H1 (cell line): ENCODE measurements at regions not wholly inside any gene's neighbourhood (a gene's known extent, or its start where the extent isn't known, plus 50 kb on each side); places are given as distances from the start of the nearest gene placed in this dataset.

Experiments
- CTCF ChIA-PET: fragments of 300-600 bp; sonication (Branson Sonifier 250); formaldehyde crosslinking; loops from one replicate; lab custom pipeline; 2021; ENCODE audit not compliant: partially characterized antibody; lab: Charles Lee
- POLR2A ChIA-PET: fragments of 300-600 bp; sonication (Branson Sonifier 250); formaldehyde crosslinking; loops from one replicate; lab custom pipeline; 2021; ENCODE audit warnings: inconsistent platforms; ENCODE audit not compliant: partially characterized antibody; lab: Charles Lee
- DNase-seq, 2 experiments: peaks; one replicate each; pipeline versions ENCODE4 v3.0.0 to v3.0.0-alpha.2; 2010 to 2022; ENCODE audit warnings: low spot score in 2 of 2, low read depth in 1 of 2, mixed read lengths in 1 of 2
- FAIRE-seq: peaks from 2 replicates; lab custom pipeline; 2011; peaks lifted over from hg19 to GRCh38; lab: Jason Lieb, UNC
- H2AFZ ChIP-seq: 2 replicates; pipeline ENCODE4 v1.8.1; 2012; ENCODE audit warnings: low read length, inconsistent platforms
- H2AK5ac ChIP-seq: 2 replicates; pipeline ENCODE4 v1.6.1; 2013; ENCODE audit warnings: low read depth, low read length
- H2BK120ac ChIP-seq: replicated peaks from 2 replicates; pipeline ENCODE3; 2013; ENCODE audit warnings: low read depth, low read length, inconsistent platforms
- H2BK12ac ChIP-seq: 2 replicates; pipeline ENCODE4 v1.6.1; 2013; ENCODE audit warnings: low read depth, low read length
- H2BK15ac ChIP-seq: 2 replicates; pipeline ENCODE4 v1.6.1; 2013; ENCODE audit warnings: low read length
- H2BK20ac ChIP-seq: 2 replicates; pipeline ENCODE4 v1.6.1; 2013; ENCODE audit warnings: low read length
- H2BK5ac ChIP-seq: 2 replicates; pipeline ENCODE4 v1.6.1; 2013; ENCODE audit warnings: low read depth, low read length
- H3K14ac ChIP-seq: 2 replicates; pipeline ENCODE4 v1.6.1; 2013; ENCODE audit warnings: inconsistent platforms; ENCODE audit not compliant: insufficient read length
- H3K18ac ChIP-seq: 2 replicates; pipeline ENCODE4 v1.6.1; 2013; ENCODE audit warnings: low read length; ENCODE audit errors: extremely low read depth
- H3K23ac ChIP-seq: 2 replicates; pipeline ENCODE4 v1.6.1; 2013; ENCODE audit warnings: inconsistent platforms; ENCODE audit not compliant: insufficient read length
- H3K23me2 ChIP-seq: 2 replicates; pipeline ENCODE4 v1.6.1; 2013; ENCODE audit warnings: low read depth, low read length
- H3K27ac ChIP-seq: 2 replicates; pipeline ENCODE4 v1.6.1; 2011; ENCODE audit warnings: low read depth, low read length, inconsistent platforms
- H3K27me3 ChIP-seq, 4 experiments: replicated peaks in 1 of 4; 1 replicate in 1 of 4; 2 replicates in 3 of 4; pipeline versions ENCODE4 v1.6.1 to v1.8.1; 2011 to 2013; ENCODE audit warnings: low read length in 3 of 4, mild to moderate bottlenecking in 3 of 4, inconsistent platforms in 2 of 4, mixed read lengths in 2 of 4, moderate library complexity in 1 of 4; ENCODE audit not compliant: control insufficient read depth in 3 of 4, insufficient read depth in 3 of 4; ENCODE audit errors: extremely low read depth in 1 of 4
- H3K36me3 ChIP-seq, 4 experiments: 2 replicates each; pipeline versions ENCODE4 v1.6.1 to v1.8.1; 2011 to 2013; ENCODE audit warnings: mild to moderate bottlenecking in 4 of 4, low read length in 3 of 4, moderate library complexity in 2 of 4, control low read depth in 1 of 4, inconsistent platforms in 1 of 4; ENCODE audit not compliant: insufficient read depth in 4 of 4, control insufficient read depth in 2 of 4
- H3K4ac ChIP-seq: replicated peaks from 2 replicates; pipeline ENCODE3; 2013; ENCODE audit warnings: low read length, low read depth, mixed read lengths, inconsistent platforms; ENCODE audit not compliant: insufficient read length
- H3K4me1 ChIP-seq, 4 experiments: replicated peaks in 1 of 4; 1 replicate in 1 of 4; 2 replicates in 3 of 4; pipeline versions ENCODE4 v1.6.1 to v1.8.1; 2011 to 2013; ENCODE audit warnings: low read length in 3 of 4, inconsistent platforms in 2 of 4, mixed read lengths in 1 of 4; ENCODE audit not compliant: insufficient read depth in 4 of 4, control insufficient read depth in 3 of 4
- H3K4me2 ChIP-seq, 2 experiments: 2 replicates each; pipeline versions ENCODE4 v1.6.1 to v1.8.1; 2011 to 2013; ENCODE audit warnings: low read depth in 2 of 2, low read length in 2 of 2, control low read depth in 1 of 2, inconsistent platforms in 1 of 2, mild to moderate bottlenecking in 1 of 2; ENCODE audit not compliant: insufficient read depth in 1 of 2
- H3K4me3 ChIP-seq, 4 experiments: fragments of 200-600, 300-600 bp in 1 of 4; sonication (generic), shearing (Covaris generic), sonication (Bioruptor Twin) in 1 of 4; 2 replicates each; pipeline versions ENCODE4 v1.5.1 to v1.8.1; 2011 to 2016; ENCODE audit warnings: low read length in 4 of 4, low read depth in 3 of 4, control low read depth in 2 of 4, inconsistent platforms in 2 of 4, mild to moderate bottlenecking in 2 of 4, mixed read lengths in 1 of 4, moderate library complexity in 1 of 4; ENCODE audit not compliant: insufficient read depth in 2 of 4; ENCODE audit errors: extremely low read depth in 1 of 4
- H3K56ac ChIP-seq: replicated peaks from 2 replicates; pipeline ENCODE3; 2013; ENCODE audit warnings: low read depth, mild to moderate bottlenecking, mixed read lengths, low read length, inconsistent platforms; ENCODE audit not compliant: insufficient read length
- H3K79me1 ChIP-seq: 2 replicates; pipeline ENCODE4 v1.6.1; 2013; ENCODE audit warnings: low read depth, low read length, control low read depth
- H3K79me2 ChIP-seq, 2 experiments: 2 replicates each; pipeline versions ENCODE4 v1.6.1 to v1.8.1; 2012 to 2013; ENCODE audit warnings: low read length in 2 of 2, mild to moderate bottlenecking in 2 of 2, inconsistent platforms in 1 of 2; ENCODE audit not compliant: insufficient read depth in 2 of 2, control insufficient read depth in 1 of 2
- H3K9ac ChIP-seq, 4 experiments: replicated peaks in 1 of 4; 1 replicate in 1 of 4; 2 replicates in 3 of 4; pipeline versions ENCODE4 v1.6.1 to v1.8.1; 2011 to 2013; ENCODE audit warnings: low read depth in 3 of 4, low read length in 3 of 4, control low read depth in 2 of 4, mild to moderate bottlenecking in 2 of 4, moderate library complexity in 2 of 4, inconsistent platforms in 1 of 4; ENCODE audit errors: extremely low read depth in 1 of 4
- H3K9me3 ChIP-seq, 2 experiments: 2 replicates each; pipeline versions ENCODE4 v1.6.1 to v1.8.1; 2012 to 2013; ENCODE audit warnings: mild to moderate bottlenecking in 2 of 2, moderate library complexity in 2 of 2, control low read depth in 1 of 2, inconsistent platforms in 1 of 2, low read depth in 1 of 2, low read length in 1 of 2, mixed read lengths in 1 of 2; ENCODE audit not compliant: insufficient read depth in 2 of 2
- H4K20me1 ChIP-seq, 2 experiments: replicated peaks in 1 of 2; 2 replicates each; pipeline versions ENCODE3 to v1.8.1; 2011 to 2013; ENCODE audit warnings: inconsistent platforms in 2 of 2, low read length in 2 of 2, mild to moderate bottlenecking in 1 of 2; ENCODE audit not compliant: insufficient read depth in 2 of 2, control insufficient read depth in 1 of 2
- H4K5ac ChIP-seq: 2 replicates; pipeline ENCODE4 v1.6.1; 2013; ENCODE audit warnings: low read length, low read depth, mixed read lengths, inconsistent platforms; ENCODE audit not compliant: insufficient read length
- H4K8ac ChIP-seq: 2 replicates; pipeline ENCODE4 v1.8.0; 2013; ENCODE audit warnings: mild to moderate bottlenecking, moderate library complexity, low read length, inconsistent platforms; ENCODE audit not compliant: insufficient read depth; ENCODE audit errors: extremely low read depth
- H4K91ac ChIP-seq: replicated peaks from 2 replicates; pipeline ENCODE3; 2013; ENCODE audit warnings: low read length, mixed read lengths, inconsistent platforms; ENCODE audit not compliant: insufficient read length
- ATF3 ChIP-seq: IDR thresholded peaks from 2 replicates; pipeline ENCODE4 v1.6.1; 2011; ENCODE audit warnings: low read depth, mild to moderate bottlenecking, low read length; ENCODE audit not compliant: insufficient read depth
- CHD2 ChIP-seq: IDR thresholded peaks from 2 replicates; pipeline ENCODE4 v1.6.1; 2012; ENCODE audit warnings: low read length, improper control_type of control experiment
- CTCF ChIP-seq, 3 experiments: IDR thresholded peaks; 1 replicate in 2 of 3; 2 replicates in 1 of 3; pipeline versions ENCODE4 v1.5.1 to v1.6.1; 2011; ENCODE audit warnings: low read length in 3 of 3, mild to moderate bottlenecking in 3 of 3, inconsistent platforms in 2 of 3, low read depth in 1 of 3, moderate library complexity in 1 of 3; ENCODE audit not compliant: insufficient read depth in 1 of 3; ENCODE audit errors: control extremely low read depth in 1 of 3
- E2F6 ChIP-seq: IDR thresholded peaks from 2 replicates; pipeline ENCODE4 v1.6.1; 2012; ENCODE audit warnings: inconsistent platforms
- EP300 ChIP-seq, 2 experiments: IDR thresholded peaks; 1 replicate in 1 of 2; 2 replicates in 1 of 2; pipeline ENCODE4 v1.6.1; 2011 to 2012; ENCODE audit warnings: low read depth in 2 of 2, low read length in 2 of 2, mild to moderate bottlenecking in 2 of 2, borderline replicate concordance in 1 of 2, inconsistent platforms in 1 of 2, moderate library complexity in 1 of 2
- FOSL1 ChIP-seq: IDR thresholded peaks from 2 replicates; pipeline ENCODE4 v1.6.1; 2011; ENCODE audit warnings: mild to moderate bottlenecking, low read depth, low read length, moderate library complexity; ENCODE audit not compliant: insufficient read depth
- HDAC2 ChIP-seq, 2 experiments: fragments of 300-600 bp in 1 of 2; sonication (generic) in 1 of 2; IDR thresholded peaks; 2 replicates each; pipeline ENCODE4 v1.6.1; 2011 to 2012; ENCODE audit warnings: low read depth in 2 of 2, low read length in 2 of 2, mild to moderate bottlenecking in 2 of 2, moderate library complexity in 2 of 2, borderline replicate concordance in 1 of 2, inconsistent platforms in 1 of 2
- MAFK ChIP-seq: IDR thresholded peaks from 2 replicates; pipeline ENCODE4 v1.6.1; 2012; ENCODE audit warnings: low read depth, mild to moderate bottlenecking, improper control_type of control experiment, low read length
- SP1 ChIP-seq: IDR thresholded peaks from 2 replicates; pipeline ENCODE4 v1.6.1; 2011; ENCODE audit warnings: low read depth, low read length
- TAF1 ChIP-seq: IDR thresholded peaks from 2 replicates; pipeline ENCODE4 v1.6.1; 2011; ENCODE audit warnings: mild to moderate bottlenecking, low read depth, low read length
- TEAD4 ChIP-seq: IDR thresholded peaks from 2 replicates; pipeline ENCODE4 v1.6.1; 2012; ENCODE audit warnings: low read depth, low read length, inconsistent platforms, mixed read lengths
- WGBS, 2 experiments: shearing (Covaris generic) in 1 of 2; methylation state at CpG; one replicate each; pipeline versions ENCODE4 v1.1.6 to v1.1.7; 2013 to 2015; ENCODE audit warnings: low lambda C conversion rate in 2 of 2, mixed read lengths in 2 of 2, inconsistent platforms in 1 of 2, low coverage in 1 of 2, missing lambda C conversion rate in 1 of 2; ENCODE audit not compliant: insufficient replicate concordance in 2 of 2, insufficient coverage in 1 of 2, insufficient read length in 1 of 2; ENCODE audit errors: extremely low coverage in 1 of 2, missing lambda C conversion rate in 1 of 2; 5-methylcytosine and 5-hydroxymethylcytosine counted together

GRCh38 chr4:189835505-189835904, 105.2 kb upstream of the FRG1 start:
- ChIA-PET POLR2A (no interaction called here), CTCF (no interaction called here)
- 86% methylated on average over 1 of the region's 1 CpG; no CpG with 5 or more reads in 1 of the 2 experiments for WGBS, 2 experiments
- DNase-seq (no peak), FAIRE-seq (no peak)
- H3K9ac ChIP-seq = no peak overlapping the region
- H3K23me2 ChIP-seq = peaks cover 3% of the 10 kb centered on the region; the same call in 1 of the 2 replicates
- H2BK5ac ChIP-seq = no peak overlapping the region
- H3K4me1 ChIP-seq = no peaks in the 10 kb centered on the region
- H3K27ac ChIP-seq = no peak overlapping the region
- no peak overlapping the region for H3K4me3 ChIP-seq
- no peak overlapping the region for H2BK20ac ChIP-seq
- no peak overlapping the region for H2BK120ac ChIP-seq
- H4K20me1 ChIP-seq = no peaks in the 10 kb centered on the region
- H3K4me2 ChIP-seq = no peak overlapping the region
- no peak overlapping the region for H2BK15ac ChIP-seq
- H3K79me2 ChIP-seq = no peaks in the 10 kb centered on the region
- no peak overlapping the region for H4K5ac ChIP-seq
- no peak overlapping the region for H2AFZ ChIP-seq
- H3K14ac ChIP-seq = no peak overlapping the region
- no peaks in the 10 kb centered on the region for H3K79me1 ChIP-seq
- H4K8ac ChIP-seq = no peak overlapping the region
- H3K56ac ChIP-seq = no peak overlapping the region
- no peak overlapping the region for H4K91ac ChIP-seq
- H3K4ac ChIP-seq = no peak overlapping the region
- no peaks in the 10 kb centered on the region for H3K27me3 ChIP-seq
- no peak overlapping the region for H3K18ac ChIP-seq
- H3K23ac ChIP-seq = no peak overlapping the region
- no peaks in the 10 kb centered on the region for H3K36me3 ChIP-seq
- H2AK5ac ChIP-seq = no peak overlapping the region
- H3K9me3 ChIP-seq = no peaks in the 10 kb centered on the region
- H2BK12ac ChIP-seq = no peak overlapping the region
- no peak for TF ChIP-seq CTCF (IDR thresholded peaks at IDR 0.05; ENCODE audit: control extremely low read depth in 1 of 3, insufficient read depth in 1 of 3, low read depth in 1 of 3, low read length in 3 of 3)
- no peak for TF ChIP-seq HDAC2 (IDR thresholded peaks at IDR 0.05; ENCODE audit: borderline replicate concordance in 1 of 2, low read depth in 2 of 2, low read length in 2 of 2)
- TF ChIP-seq SP1 = no peak
- TF ChIP-seq MAFK = no peak
- TF ChIP-seq E2F6 = no peak
- no peak for TF ChIP-seq CHD2
- no peak for TF ChIP-seq ATF3
- no peak for TF ChIP-seq EP300 (IDR thresholded peaks at IDR 0.05; ENCODE audit: borderline replicate concordance in 1 of 2, low read depth in 2 of 2, low read length in 2 of 2)
- no peak for TF ChIP-seq TEAD4
- no peak for TF ChIP-seq TAF1
- no peak for TF ChIP-seq FOSL1
